Neural cell (in vitro differentiated cells): ENCODE measurements at regions not wholly inside any gene's neighbourhood (a gene's known extent, or its start where the extent isn't known, plus 50 kb on each side); places are given as distances from the start of the nearest gene placed in this dataset.

ENCODE experiments used
- H2AFZ ChIP-seq: fragments of 200-600, 300-800 bp; sonication (generic), shearing (Covaris generic); 2 replicates; pipeline ENCODE4 v1.6.0; 2014; ENCODE audit warnings: low read depth, mild to moderate bottlenecking, antibody characterized with exemption, low read length, moderate library complexity
- H3F3A ChIP-seq: fragments of 200-600 bp; shearing (Covaris generic); 2 replicates; pipeline ENCODE4 v1.6.1; 2016; ENCODE audit warnings: mild to moderate bottlenecking, moderate library complexity, mixed read lengths, antibody characterized with exemption, low read length; ENCODE audit not compliant: insufficient read depth, poor library complexity, severe bottlenecking
- H3K27ac ChIP-seq: fragments of 200-600, 300-800 bp; sonication (generic), shearing (Covaris generic); 2 replicates; pipeline ENCODE4 v1.5.1; 2014; ENCODE audit warnings: mild to moderate bottlenecking, low read length, moderate library complexity
- H3K27me3 ChIP-seq: fragments of 300-800, 200-600 bp; sonication (generic), shearing (Covaris generic); 2 replicates; pipeline ENCODE4 v1.6.0; 2014; ENCODE audit warnings: mild to moderate bottlenecking, low read depth, low read length, moderate library complexity; ENCODE audit not compliant: insufficient read depth
- H3K36me3 ChIP-seq: fragments of 300-800, 200-600 bp; sonication (generic), shearing (Covaris generic); 2 replicates; pipeline ENCODE4 v1.5.1; 2014; ENCODE audit warnings: mild to moderate bottlenecking, antibody characterized with exemption, low read length, moderate library complexity; ENCODE audit not compliant: insufficient read depth
- H3K4me2 ChIP-seq: fragments of 300-800, 200-600 bp; sonication (generic), shearing (Covaris generic); 2 replicates; pipeline ENCODE4 v1.6.0; 2014; ENCODE audit warnings: mild to moderate bottlenecking, low read length
- H3K4me3 ChIP-seq: fragments of 300-800, 200-600 bp; sonication (generic), shearing (Covaris generic); 2 replicates; pipeline ENCODE4 v1.5.1; 2014; ENCODE audit warnings: mild to moderate bottlenecking, low read length, moderate library complexity
- H3K79me2 ChIP-seq: fragments of 200-600 bp; shearing (Covaris generic); replicated peaks from 2 replicates; pipeline ENCODE4 v1.6.0; 2014; ENCODE audit warnings: mild to moderate bottlenecking, low read length, moderate library complexity; ENCODE audit not compliant: insufficient read depth
- H3K9ac ChIP-seq: fragments of 300-800, 200-600 bp; sonication (generic), shearing (Covaris generic); 2 replicates; pipeline ENCODE4 v1.6.1; 2016; ENCODE audit warnings: mild to moderate bottlenecking, low read length, mixed read lengths
- H3K9me2 ChIP-seq: fragments of 200-600 bp; shearing (Covaris generic); 2 replicates; pipeline ENCODE4 v1.6.1; 2016; ENCODE audit warnings: mild to moderate bottlenecking, low read length, mixed read lengths; ENCODE audit not compliant: insufficient read depth
- H3K9me3 ChIP-seq: fragments of 200-600, 300-800 bp; sonication (generic), shearing (Covaris generic); 2 replicates; pipeline ENCODE4 v1.6.1; 2016; ENCODE audit warnings: mild to moderate bottlenecking, mixed run types, low read length, moderate library complexity, mixed read lengths
- H4K20me1 ChIP-seq: fragments of 200-600 bp; shearing (Covaris generic); 2 replicates; pipeline ENCODE4 v1.6.1; 2016; ENCODE audit warnings: mild to moderate bottlenecking, mixed run types; ENCODE audit not compliant: insufficient read depth
- CTCF ChIP-seq: fragments of 450-650 bp; IDR thresholded peaks from 2 replicates; pipeline ENCODE4 v1.5.1; 2014; ENCODE audit warnings: antibody characterized with exemption, mild to moderate bottlenecking, moderate library complexity; ENCODE audit not compliant: poor library complexity, severe bottlenecking
- EP300 ChIP-seq: fragments of 450-650 bp; conservative IDR thresholded peaks from 2 replicates; pipeline ENCODE4 v1.6.1; 2014; ENCODE audit warnings: antibody characterized with exemption, mild to moderate bottlenecking, moderate library complexity; ENCODE audit not compliant: poor library complexity, severe bottlenecking
- EZH2 ChIP-seq: fragments of 200-600, 300-800 bp; shearing (Covaris generic), sonication (generic); IDR thresholded peaks from 2 replicates; pipeline ENCODE4 v1.6.1; 2014; ENCODE audit warnings: antibody characterized with exemption, low read length, borderline replicate concordance, mild to moderate bottlenecking; ENCODE audit not compliant: insufficient read depth, poor library complexity, severe bottlenecking
- MXI1 ChIP-seq: fragments of 450-650 bp; conservative IDR thresholded peaks from 2 replicates; pipeline ENCODE4 v1.6.1; 2014; ENCODE audit warnings: antibody characterized with exemption, mild to moderate bottlenecking; ENCODE audit not compliant: poor library complexity, severe bottlenecking
- POLR2AphosphoS5 ChIP-seq: IDR thresholded peaks from 2 replicates; pipeline ENCODE4 v1.6.1; 2012
- RAD21 ChIP-seq: fragments of 450-650 bp; conservative IDR thresholded peaks from 2 replicates; pipeline ENCODE4 v1.6.1; 2014; ENCODE audit warnings: antibody characterized with exemption, mild to moderate bottlenecking, moderate library complexity
- REST ChIP-seq: IDR thresholded peaks from 2 replicates; pipeline ENCODE4 v1.6.1; 2012; ENCODE audit warnings: borderline replicate concordance
- SMC3 ChIP-seq: fragments of 450-650 bp; conservative IDR thresholded peaks from 2 replicates; pipeline ENCODE4 v1.6.1; 2014; ENCODE audit warnings: antibody characterized with exemption, mild to moderate bottlenecking, moderate library complexity; ENCODE audit not compliant: poor library complexity
- TAF1 ChIP-seq: IDR thresholded peaks from 2 replicates; pipeline ENCODE4 v1.6.1; 2012; ENCODE audit warnings: low read depth

- no peaks in the 10 kb centered on the region for H3K9me2 ChIP-seq
- TF ChIP-seq TAF1 (no peak), REST (no peak), EZH2 (no peak), RAD21 (no peak), CTCF (no peak), MXI1 (no peak), POLR2AphosphoS5 (no peak), EP300 (no peak), SMC3 (no peak)
- no peaks in the 10 kb centered on the region for H3K36me3 ChIP-seq
- H3K79me2 ChIP-seq: no peaks in the 10 kb centered on the region
- no peak overlapping the region for H3K4me3 ChIP-seq
- H3K4me2 ChIP-seq: no peak overlapping the region
- no peak overlapping the region for H3K27ac ChIP-seq
- H3F3A ChIP-seq: no peaks in the 10 kb centered on the region
- H3K9ac ChIP-seq: no peak overlapping the region
- H4K20me1 ChIP-seq: no peaks in the 10 kb centered on the region
- no peaks in the 10 kb centered on the region for H3K9me3 ChIP-seq
- no peaks in the 10 kb centered on the region for H3K27me3 ChIP-seq
- H2AFZ ChIP-seq: no peak overlapping the region
Observed at GRCh38 chr2:12618576-12618975, 98.2 kb upstream of the TRIB2 start.

GRCh38 chr2:12619975-12620374 is 96.8 kb upstream of the TRIB2 start:
- Histone ChIP-seq H2AFZ (no peak overlapping the region), H3K27ac (no peak overlapping the region), H3K4me2 (no peak overlapping the region)

More at GRCh38 chr2:12619975-12620374, 96.8 kb upstream of the TRIB2 start:
- TF ChIP-seq REST: no peak
- TF ChIP-seq MXI1: no peak
- no peak for TF ChIP-seq TAF1
- no peak for TF ChIP-seq SMC3
- TF ChIP-seq POLR2AphosphoS5: no peak
- TF ChIP-seq CTCF: no peak
- no peak for TF ChIP-seq RAD21
- TF ChIP-seq EP300: no peak
- no peak overlapping the region for H3K4me3 ChIP-seq
- no peaks in the 10 kb centered on the region for H4K20me1 ChIP-seq
- H3K9ac ChIP-seq: no peak overlapping the region
- H3K27me3 ChIP-seq: no peaks in the 10 kb centered on the region
- no peaks in the 10 kb centered on the region for H3K9me3 ChIP-seq
- H3K36me3 ChIP-seq: no peaks in the 10 kb centered on the region
- H3K79me2 ChIP-seq: no peaks in the 10 kb centered on the region
- no peaks in the 10 kb centered on the region for H3K9me2 ChIP-seq
- no peaks in the 10 kb centered on the region for H3F3A ChIP-seq
